HG03457 (cell line): ENCODE measurements at regions not wholly inside any gene's neighbourhood (a gene's known extent, or its start where the extent isn't known, plus 50 kb on each side); places are given as distances from the start of the nearest gene placed in this dataset.
A peak's percentile ranks its signal among the peaks of the same experiment; 100 is the strongest.

ENCODE experiments used
- ATAC-seq: cut with Tn5 transposase; IDR thresholded peaks from one replicate; pipeline ENCODE4 v1.9.1; 2021; ENCODE audit warnings: moderate number of reproducible peaks; ENCODE audit not compliant: unreplicated experiment

DNA sequence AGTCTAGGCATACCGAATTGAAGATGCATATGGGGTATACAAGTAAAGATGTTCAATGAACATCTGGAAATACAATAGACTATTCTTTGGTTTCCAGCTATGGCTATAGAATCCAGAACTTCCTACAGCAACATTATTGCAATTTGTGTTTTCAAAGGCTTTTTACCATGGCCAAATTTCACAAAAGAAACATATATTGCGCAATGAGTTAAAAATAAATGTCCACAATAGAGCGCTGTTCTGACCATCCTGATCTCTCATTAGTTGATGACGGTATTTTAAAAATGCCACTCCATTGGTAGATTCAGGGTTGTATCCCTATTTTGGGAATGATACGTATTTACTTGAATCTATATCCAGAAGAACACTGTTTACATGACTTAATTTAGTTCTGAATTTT lies 139.2 kb downstream of the LINC00632 start:
- no peak for ATAC-seq

DNA sequence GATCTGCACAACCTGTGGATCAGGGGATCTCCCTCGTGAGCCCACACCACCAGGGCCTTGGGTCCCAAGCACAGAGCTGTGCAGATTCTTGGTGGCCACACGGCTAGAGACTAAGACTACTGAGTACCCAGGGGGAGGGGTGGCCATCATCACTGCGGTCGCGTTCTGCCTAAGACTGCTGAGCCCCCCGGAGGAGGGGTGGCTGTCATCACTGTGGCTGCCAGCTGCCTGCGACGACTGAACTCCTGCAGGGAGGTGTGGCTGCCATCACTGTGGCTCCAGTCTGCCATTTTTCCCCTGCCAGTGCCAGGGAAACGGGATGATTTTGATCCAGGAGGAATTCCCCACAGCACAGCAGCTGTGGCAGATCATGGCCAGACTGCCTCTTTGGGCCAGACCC lies 141.7 kb upstream of the SPANXB1 start:
- ATAC-seq = no peak

DNA sequence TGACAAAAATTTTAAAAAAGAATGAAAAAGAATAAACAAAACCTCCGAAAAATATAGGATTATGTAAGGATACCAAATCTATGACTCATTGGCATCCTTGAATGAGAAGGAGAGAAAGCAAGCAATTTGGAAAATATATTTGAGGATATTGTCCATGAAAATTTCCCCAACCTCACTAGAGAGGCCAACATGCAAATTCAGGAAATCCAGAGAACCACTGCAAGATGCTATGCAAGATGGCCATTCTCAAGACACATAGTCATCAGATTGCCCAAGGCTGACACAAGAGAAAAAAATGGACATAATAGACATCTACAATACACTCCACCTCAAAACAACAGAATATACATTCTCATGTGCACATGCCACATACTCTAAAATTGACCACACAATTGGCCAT lies 135.9 kb upstream of the SPANXB1 start:
- no peak for ATAC-seq

DNA sequence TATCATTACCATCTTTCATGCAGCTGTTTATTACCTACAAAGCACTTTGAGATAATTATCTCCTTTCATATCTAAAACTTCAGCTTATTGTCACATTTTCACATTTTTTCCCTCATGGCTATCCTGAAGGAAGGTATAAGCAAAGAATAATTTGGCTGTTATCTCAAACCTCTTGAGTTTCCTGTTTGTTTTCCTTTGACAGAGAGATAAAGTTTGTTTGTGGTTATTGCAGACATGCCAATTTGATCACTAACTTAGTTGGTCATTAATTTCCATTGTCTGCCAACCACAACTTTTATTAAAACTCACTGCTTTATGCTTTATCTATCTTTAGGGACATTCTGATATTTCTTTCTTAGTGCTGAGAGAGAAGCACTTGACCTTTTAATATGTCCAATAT lies 89.8 kb upstream of the SPANXB1 start:
- ATAC-seq = no peak

DNA sequence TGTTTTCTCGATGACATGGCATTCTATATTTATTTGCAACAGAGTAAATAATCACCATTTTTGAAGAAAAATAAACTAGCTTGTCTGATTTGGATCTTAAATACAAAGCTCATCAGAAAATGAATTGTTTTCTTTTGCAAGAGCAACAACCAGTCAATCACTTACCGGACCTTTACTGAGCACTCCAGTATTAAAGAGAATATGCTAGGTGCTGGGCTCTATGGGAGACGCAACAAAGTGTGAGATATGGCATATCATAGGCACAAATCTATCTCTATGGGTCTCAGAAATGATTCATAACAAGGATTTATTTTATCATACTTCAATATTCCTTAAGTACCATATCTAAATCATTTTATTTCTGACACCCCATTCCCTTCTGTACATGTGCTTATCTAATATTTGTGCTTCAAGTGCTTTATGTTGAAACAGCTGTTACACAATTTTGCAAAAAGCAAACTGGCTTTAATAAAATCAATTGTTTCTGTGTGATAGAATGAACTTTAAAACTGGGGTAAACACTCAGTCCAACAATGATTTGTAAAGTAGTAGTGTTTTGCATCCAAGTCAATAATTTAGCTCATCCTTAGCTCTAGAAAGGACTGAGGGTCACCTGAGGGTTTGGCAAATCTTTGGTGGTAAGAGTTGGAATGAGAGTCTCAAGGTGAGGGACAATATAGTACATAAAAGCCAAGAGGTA lies 88.4 kb upstream of the SPANXB1 start:
- no peak for ATAC-seq

DNA sequence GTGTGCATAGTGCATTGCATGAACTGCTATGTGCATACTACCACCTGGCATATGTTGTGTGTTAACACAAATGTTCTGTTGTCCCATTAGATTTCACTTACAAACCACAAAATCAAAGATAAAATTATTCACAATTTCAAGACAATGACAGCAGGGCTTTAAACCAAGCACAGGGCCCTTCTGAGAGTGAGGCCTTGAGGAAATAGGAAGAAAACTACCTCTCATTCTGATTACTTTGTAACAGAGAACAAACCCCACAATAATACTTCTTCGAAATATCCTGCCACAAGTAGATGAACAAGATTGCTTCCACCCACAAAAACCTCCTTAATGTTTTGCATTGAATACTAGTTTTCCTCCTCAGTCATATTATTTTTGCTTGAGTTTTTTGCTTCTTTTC lies 85.5 kb upstream of the SPANXB1 start:
- ATAC-seq = no peak

DNA sequence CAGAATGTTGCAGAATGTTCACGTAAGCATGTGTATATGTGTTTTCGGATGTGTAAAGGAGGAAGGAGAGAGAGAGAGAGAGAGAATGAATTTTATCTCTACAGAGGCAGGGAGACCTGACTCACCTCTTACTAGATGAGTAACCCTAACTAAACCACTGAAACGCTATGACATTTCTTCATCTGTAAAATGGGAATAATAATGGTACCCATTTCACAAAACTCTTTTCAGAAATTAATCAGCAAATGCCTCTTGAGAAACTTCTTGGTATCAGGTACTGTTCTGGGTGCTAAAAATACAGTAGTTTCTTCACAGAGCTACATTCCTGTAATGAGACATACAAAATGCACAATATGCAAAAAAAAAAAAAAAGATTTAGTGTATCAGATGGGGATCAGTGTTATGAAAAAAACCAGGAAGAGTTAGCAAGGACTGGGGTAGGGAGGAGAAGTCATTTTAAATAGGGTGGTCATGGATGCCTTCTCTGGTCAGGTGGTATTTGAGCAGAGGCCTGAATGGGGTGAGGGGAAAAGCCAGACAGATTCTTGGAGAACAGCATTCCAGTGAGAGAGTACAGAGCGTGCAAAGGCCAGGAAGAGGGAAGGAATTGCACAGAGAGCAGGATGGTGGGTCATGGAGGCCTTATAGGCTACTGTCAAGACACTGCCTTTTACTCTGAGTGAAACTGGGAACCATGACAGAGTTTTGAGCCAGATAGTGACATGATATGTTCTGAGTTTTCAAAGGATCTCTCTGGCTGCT lies 84.9 kb upstream of the SPANXB1 start:
- ATAC-seq = no peak

DNA sequence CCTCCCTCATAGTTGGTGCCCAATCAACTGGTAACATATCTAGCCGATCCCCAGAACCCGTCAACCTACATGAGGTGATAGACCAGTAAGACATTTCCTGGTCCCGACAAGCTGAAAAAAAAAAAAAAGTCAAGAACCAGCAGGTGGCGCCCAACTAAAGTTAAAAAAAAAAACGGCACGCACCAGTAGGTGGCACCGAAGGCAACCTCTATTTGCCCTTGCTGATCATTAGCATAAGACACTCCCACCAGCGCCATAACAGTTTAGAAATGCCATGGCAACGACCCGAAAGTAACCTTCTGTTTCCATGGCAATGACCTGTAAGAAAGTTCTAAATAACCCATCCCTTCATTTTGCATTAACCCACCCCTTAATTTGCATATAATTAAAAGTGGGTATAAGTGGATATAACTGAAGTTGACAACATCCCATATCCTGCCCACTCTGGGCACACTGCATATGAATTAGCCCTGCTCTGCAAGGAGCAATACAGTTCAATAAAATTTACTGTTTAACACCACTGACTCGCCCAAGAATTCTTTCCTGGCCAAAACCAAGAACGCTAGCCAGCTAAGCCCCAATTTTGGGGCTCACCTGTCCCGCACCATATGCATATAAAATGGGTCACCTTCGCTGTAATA lies 83.9 kb upstream of the SPANXB1 start:
- ATAC-seq = peak; percentile 92

DNA sequence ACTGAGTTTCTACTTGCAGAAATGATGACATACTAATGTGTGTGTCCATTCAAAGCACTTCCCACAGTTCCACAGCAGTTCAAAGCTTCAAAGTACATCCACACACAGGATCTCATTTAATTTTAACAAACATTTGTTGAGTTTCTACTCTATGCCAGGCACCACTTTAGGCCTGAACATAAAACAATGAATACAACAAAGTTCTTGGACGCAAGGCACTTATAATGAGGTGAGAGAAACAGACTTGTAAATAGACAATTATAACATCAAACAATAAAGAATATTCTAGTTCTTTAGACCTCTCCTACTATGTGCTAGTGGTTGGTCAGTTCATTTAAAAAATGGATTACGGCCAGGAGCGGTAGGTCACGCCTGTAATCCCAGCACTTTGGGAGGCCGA lies 82.0 kb upstream of the SPANXB1 start:
- no peak for ATAC-seq

DNA sequence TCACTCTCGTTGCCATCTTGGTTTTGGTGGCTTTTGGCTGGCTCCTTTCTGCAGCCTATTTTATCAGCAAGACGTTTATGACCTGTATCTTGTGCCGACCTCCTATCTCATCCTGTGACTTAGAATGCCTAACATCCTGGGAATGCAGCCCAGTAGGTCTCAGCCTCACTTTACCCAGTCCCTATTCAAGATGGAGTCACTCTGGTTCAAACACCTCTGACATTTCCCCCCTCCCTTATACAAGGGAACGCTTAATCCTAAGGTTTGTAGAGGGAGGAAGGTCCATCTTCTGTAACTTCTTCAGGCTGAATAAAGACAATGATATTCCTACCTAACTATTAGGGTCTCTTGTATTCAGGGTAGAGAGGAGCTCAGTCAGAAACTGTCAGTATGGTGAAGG lies 79.3 kb upstream of the SPANXB1 start:
- ATAC-seq = no peak

DNA sequence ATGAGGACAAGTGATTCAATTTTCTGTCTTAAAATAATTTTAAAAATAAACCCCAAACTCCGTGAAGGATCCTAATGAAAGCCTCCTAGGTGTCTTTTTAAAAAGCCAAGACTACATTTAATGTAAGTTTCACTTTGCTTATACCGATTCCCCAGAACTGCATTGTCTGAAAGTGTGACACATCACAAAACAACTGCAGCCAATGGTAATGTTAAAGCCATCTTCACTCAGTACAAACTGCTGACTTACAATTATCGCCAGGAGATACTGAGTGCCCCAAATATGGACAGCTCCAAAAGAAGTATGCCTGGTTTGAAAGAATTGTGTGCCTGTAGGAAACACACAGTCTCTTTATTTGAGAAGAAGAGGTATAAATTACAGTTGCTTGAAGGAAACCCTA lies 73.7 kb upstream of the SPANXB1 start:
- ATAC-seq = no peak

DNA sequence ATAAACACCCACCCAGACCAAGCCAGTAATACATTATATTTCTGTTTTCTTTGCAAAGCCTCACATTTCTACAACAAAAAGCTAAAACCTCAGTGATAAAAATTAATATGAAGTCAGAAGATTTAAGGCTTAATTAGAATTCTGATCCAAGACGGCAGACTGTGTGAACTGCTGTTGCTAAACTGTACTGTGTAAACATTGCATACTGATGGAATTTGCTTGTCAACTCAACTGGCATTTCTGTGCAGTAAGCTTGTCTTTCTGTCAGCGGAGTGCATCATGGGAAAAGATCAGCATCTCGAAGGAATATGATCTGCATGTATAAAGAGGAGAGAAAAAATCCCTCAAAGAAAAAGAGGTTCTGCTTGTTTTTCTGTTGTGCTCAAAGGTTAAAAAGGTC lies 69.4 kb upstream of the SPANXB1 start:
- no peak for ATAC-seq

DNA sequence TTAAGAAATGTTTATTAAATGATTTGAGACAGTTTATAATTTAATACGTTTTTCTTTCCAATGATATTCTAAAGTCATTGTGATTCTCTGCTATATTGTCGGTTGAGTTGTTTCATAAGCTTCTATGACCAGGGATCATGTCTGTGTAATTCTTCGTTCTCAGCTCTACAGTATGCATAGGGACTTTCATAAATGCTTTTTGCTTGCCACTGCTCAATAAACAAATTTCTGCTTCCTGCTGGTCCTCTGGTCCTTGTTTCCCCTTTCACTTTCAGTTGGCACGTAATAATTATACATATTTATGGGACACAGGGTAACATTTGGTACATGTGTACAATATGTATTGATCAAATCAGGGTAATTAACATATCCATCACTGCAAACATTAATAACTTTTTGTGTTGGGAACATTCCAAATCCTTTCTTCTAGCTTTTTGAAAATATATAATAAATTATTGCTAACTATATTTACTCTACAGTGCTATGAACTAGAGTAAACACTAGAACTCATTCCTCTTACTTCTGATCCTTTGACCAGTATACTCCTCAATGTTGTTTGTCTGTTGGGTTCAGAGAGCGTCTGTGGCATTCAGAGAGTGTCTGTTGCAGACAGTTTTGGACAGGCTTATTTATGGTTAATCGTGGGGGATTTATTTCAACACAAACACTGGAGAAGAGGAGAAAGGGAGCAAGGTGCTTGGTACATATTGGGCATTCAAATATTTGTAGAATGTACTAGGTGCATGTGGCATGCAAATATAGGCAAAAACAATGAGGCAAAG lies 68.3 kb upstream of the SPANXB1 start:
- no peak for ATAC-seq

DNA sequence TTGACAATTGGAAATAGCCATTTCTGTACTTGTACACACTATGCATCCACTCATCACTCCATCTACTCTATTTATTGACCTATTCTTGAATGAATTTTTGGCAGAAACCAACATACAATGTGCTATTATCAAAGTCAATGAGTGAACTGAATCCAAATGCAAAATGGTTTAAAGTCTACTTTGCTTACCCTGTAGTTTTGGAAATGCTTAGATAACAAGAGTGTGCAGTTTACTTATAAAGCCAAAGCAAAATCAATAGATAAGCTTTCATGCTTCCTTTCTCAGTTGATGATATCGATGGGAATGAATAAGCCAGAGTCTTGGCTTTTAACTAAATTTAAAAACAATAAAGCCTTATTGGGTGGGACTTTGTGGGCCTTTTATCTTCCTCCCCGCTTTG lies 58.9 kb upstream of the SPANXB1 start:
- no peak for ATAC-seq

DNA sequence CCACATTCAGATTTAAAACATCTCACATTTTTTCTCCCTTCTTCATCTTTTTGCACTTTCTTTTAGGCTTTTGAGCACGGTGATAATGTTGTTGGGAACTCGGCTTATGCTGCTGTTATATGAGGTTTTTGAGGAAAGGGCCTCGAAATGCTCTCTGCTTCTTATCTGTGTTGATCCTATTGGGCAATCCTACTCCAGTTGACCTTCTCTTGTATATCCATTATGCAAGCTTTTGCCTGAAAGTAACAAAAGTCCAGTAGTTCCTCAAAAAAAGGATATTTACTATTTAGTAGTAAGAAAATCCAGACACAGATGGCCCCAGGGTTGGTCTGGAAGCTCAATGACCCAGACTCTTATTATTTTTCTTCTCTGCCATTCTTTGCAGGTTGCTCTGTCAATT lies 57.7 kb upstream of the SPANXB1 start:
- ATAC-seq = no peak

DNA sequence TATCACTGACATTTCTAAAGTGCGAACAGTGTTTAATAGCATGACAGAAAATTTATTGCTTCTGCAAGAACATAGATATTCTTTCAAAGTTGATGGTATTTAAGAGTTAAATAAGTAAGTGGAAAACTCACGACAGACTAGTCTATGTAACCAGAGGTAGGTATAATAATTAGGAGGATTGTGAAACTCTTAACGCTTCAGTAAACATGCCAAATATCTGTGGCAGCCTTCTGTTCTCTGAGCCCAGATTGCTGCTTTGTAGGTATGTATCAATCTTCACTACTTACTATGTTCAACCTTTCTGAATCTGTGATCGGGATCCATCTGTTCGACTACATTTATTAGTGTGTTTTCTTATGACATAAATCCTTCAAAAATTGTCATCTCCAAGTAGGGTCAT lies 53.6 kb upstream of the SPANXB1 start:
- no peak for ATAC-seq

DNA sequence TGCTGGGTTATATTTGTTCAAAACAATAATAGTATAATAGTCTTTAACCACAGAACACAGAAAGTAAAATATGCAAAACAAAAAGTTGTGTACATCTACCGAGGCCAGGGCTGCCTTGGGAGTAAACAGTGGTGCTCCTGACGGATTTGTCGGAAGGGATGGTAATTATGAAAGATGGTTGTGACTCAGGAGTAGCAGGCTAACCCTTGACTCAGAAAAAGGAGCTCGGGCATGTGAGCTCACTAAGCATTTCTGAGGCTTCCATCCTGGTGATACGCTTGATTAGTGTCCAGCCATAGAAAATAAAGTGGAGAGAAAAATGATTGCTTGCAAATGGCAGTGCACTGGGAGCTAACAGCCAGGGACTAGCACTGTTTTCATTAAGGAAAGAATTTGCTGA lies 53.2 kb upstream of the SPANXB1 start:
- ATAC-seq = no peak
